Lower leg skin (tissue), 4 donors: ENCODE measurements at regions not wholly inside any gene's neighbourhood (a gene's known extent, or its start where the extent isn't known, plus 50 kb on each side); places are given as distances from the start of the nearest gene placed in this dataset.

ENCODE experiments used
- DNase-seq, 2 donors: peaks; one replicate each; pipeline ENCODE4 v3.0.0-alpha.2; 2019; ENCODE audit warnings: low spot score in 2 of 2
- H3K4me3 ChIP-seq: fragments of 200-600 bp; sonication (generic); 2 replicates; pipeline ENCODE4 v1.5.1; 2017; ENCODE audit warnings: mild to moderate bottlenecking, low read depth; ENCODE audit not compliant: poor library complexity, severe bottlenecking
- CTCF ChIP-seq, 3 donors: fragments of 450-650 bp; IDR thresholded peaks; one replicate each; pipeline ENCODE4 v1.5.1; 2016; ENCODE audit warnings: antibody characterized with exemption in 3 of 3, mild to moderate bottlenecking in 3 of 3, moderate library complexity in 2 of 3
- POLR2A ChIP-seq, 2 donors: fragments of 450-650 bp; IDR thresholded peaks; one replicate each; pipeline ENCODE4 v1.6.1; 2016 to 2017; ENCODE audit warnings: antibody characterized with exemption in 2 of 2, mild to moderate bottlenecking in 1 of 2, moderate library complexity in 1 of 2
- WGBS, 2 donors: methylation state at CpG; one replicate each; pipeline ENCODE4 v1.1.5; 2018; 5-methylcytosine and 5-hydroxymethylcytosine counted together
- intact Hi-C: fragments of 100-400 bp; cut with DNase I; formaldehyde crosslinking; loops from one replicate; pipeline ENCODE4 v1.15.0; 2023; ENCODE audit warnings: low total_unique reads

- H3K4me3 ChIP-seq = no peak overlapping the region
- intact Hi-C loops = no loop called here
- WGBS, 2 donors = 70 to 72% methylated on average over 5 of the region's 5 CpGs
- TF ChIP-seq CTCF (IDR thresholded peaks at IDR 0.05) (no peak), POLR2A (IDR thresholded peaks at IDR 0.05) (no peak)
- DNase-seq = no peak
Observed at GRCh38 chr6:156420172-156420993, 356.8 kb upstream of the ARID1B start.

GRCh38 chr6:156419594-156419993 lies 357.6 kb upstream of the ARID1B start:
- no peak overlapping the region for H3K4me3 ChIP-seq
- intact Hi-C loops = no loop called here
- DNase-seq = no peak
- WGBS, 2 donors = 78 to 80% methylated on average over 2 of the region's 2 CpGs
- TF ChIP-seq CTCF (IDR thresholded peaks at IDR 0.05) = no peak
- no peak for TF ChIP-seq POLR2A (IDR thresholded peaks at IDR 0.05)

GRCh38 chr6:156418253-156418652 lies 358.9 kb upstream of the ARID1B start:
- TF ChIP-seq CTCF (IDR thresholded peaks at IDR 0.05) (no peak), POLR2A (IDR thresholded peaks at IDR 0.05) (no peak)

GRCh38 chr6:156416391-156416790 lies 360.8 kb upstream of the ARID1B start:
- no peak for DNase-seq
- 94 to 97% methylated on average over 1 of the region's 1 CpG for WGBS, 2 donors
- intact Hi-C loops = no loop called here
- H3K4me3 ChIP-seq = no peak overlapping the region
- TF ChIP-seq CTCF (IDR thresholded peaks at IDR 0.05) = no peak
- no peak for TF ChIP-seq POLR2A (IDR thresholded peaks at IDR 0.05)

More at GRCh38 chr6:156418253-156418652, 358.9 kb upstream of the ARID1B start:
- no peak for DNase-seq
- WGBS, 2 donors = 81 to 88% methylated on average over 1 of the region's 1 CpG
- intact Hi-C loops = no loop called here
- H3K4me3 ChIP-seq = no peak overlapping the region

- intact Hi-C loops = no loop called here
- 87 to 89% methylated on average over 2 of the region's 2 CpGs for WGBS, 2 donors
- no peak for DNase-seq
- TF ChIP-seq POLR2A (IDR thresholded peaks at IDR 0.05) (no peak), CTCF (IDR thresholded peaks at IDR 0.05) (no peak)
- H3K4me3 ChIP-seq = no peak overlapping the region
Observed at GRCh38 chr6:156413154-156413553, 364.0 kb upstream of the ARID1B start.

GRCh38 chr6:156410649-156411048 lies 366.5 kb upstream of the ARID1B start:
- no peak for DNase-seq
- TF ChIP-seq CTCF (IDR thresholded peaks at IDR 0.05) = no peak
- TF ChIP-seq POLR2A (IDR thresholded peaks at IDR 0.05) = no peak
- no peak overlapping the region for H3K4me3 ChIP-seq
- intact Hi-C loops = no loop called here
